ENCODE measurements at regions not wholly inside any gene's neighbourhood (a gene's known extent, or its start where the extent isn't known, plus 50 kb on each side); places are given as distances from the start of the nearest gene placed in this dataset.

DNA sequence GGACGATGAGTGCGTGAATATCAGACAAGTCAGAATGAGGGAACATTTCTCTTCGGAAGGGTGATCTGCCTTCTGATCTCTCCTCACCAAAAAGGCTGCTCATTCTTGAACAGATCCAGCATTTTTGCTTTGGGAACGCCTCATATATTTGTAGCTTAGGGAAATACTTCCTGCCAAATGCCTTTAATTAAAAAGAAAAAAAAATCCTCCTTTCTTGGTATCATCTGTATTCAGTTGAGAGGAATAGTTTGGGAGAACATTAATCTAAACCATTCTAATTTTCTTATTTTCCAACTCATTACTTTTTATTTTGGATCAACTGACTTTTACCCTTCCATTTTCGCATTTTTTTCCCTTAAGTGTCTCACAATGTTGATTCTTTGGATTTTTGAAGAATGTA is 163.4 kb downstream of the SNX18 start:
- Histone ChIP-seq H3K4me3 (ENCODE audit: low read length) (no peak overlapping the region), H3K4me1 (ENCODE audit: control insufficient read depth, insufficient read depth, low read length) (no peaks in the 10 kb centered on the region), H3K9me3 (ENCODE audit: control insufficient read depth, low read length) (no peaks in the 10 kb centered on the region), H3K36me3 (ENCODE audit: control insufficient read depth, insufficient read depth, low read length) (no peaks in the 10 kb centered on the region), H3K27me3 (ENCODE audit: control insufficient read depth, insufficient read depth, low read length) (no peaks in the 10 kb centered on the region), H3K9ac (ENCODE audit: low read length) (no peak overlapping the region)

GRCh38 chr5:54679686-54680085 is 162.1 kb downstream of the SNX18 start:
- Histone ChIP-seq H3K27me3 (ENCODE audit: control insufficient read depth, insufficient read depth, low read length) (no peaks in the 10 kb centered on the region), H3K4me1 (ENCODE audit: control insufficient read depth, insufficient read depth, low read length) (no peaks in the 10 kb centered on the region), H3K9me3 (ENCODE audit: control insufficient read depth, low read length) (no peaks in the 10 kb centered on the region), H3K36me3 (ENCODE audit: control insufficient read depth, insufficient read depth, low read length) (no peaks in the 10 kb centered on the region), H3K9ac (ENCODE audit: low read length) (no peak overlapping the region), H3K4me3 (ENCODE audit: low read length) (no peak overlapping the region)

DNA sequence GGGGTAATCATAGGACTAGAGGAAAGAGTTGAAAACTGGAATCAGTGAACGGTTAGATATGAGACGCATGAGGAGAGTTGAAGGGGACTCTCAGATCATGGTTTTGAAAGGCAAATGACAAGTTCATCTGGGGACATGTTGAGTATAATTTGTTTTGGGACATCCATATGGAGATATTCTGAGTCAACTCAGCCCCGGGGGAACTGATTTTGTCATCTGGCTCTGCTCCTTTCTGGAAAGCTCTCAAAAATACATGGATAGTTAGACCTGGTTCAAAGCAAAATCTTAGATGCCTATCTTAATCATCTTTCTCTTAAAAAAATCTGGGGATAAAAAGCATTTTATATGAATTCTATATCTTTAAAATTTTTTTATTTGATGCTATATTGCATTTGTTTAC is 161.2 kb downstream of the SNX18 start:
- Histone ChIP-seq H3K4me3 (ENCODE audit: low read length) (no peak overlapping the region), H3K36me3 (ENCODE audit: control insufficient read depth, insufficient read depth, low read length) (no peaks in the 10 kb centered on the region), H3K27me3 (ENCODE audit: control insufficient read depth, insufficient read depth, low read length) (no peaks in the 10 kb centered on the region), H3K4me1 (ENCODE audit: control insufficient read depth, insufficient read depth, low read length) (peaks cover 7% of the 10 kb centered on the region), H3K9me3 (ENCODE audit: control insufficient read depth, low read length) (no peaks in the 10 kb centered on the region), H3K9ac (ENCODE audit: low read length) (no peak overlapping the region)

GRCh38 chr5:54676481-54677340 is 159.2 kb downstream of the SNX18 start:
- H3K9ac ChIP-seq (ENCODE audit: low read length): no peak overlapping the region
- H3K4me1 ChIP-seq (ENCODE audit: control insufficient read depth, insufficient read depth, low read length): peaks cover 7% of the 10 kb centered on the region
- H3K9me3 ChIP-seq (ENCODE audit: control insufficient read depth, low read length): no peaks in the 10 kb centered on the region
- no peaks in the 10 kb centered on the region for H3K27me3 ChIP-seq (ENCODE audit: control insufficient read depth, insufficient read depth, low read length)
- no peaks in the 10 kb centered on the region for H3K36me3 ChIP-seq (ENCODE audit: control insufficient read depth, insufficient read depth, low read length)
- H3K4me3 ChIP-seq (ENCODE audit: low read length): no peak overlapping the region

GRCh38 chr5:54673523-54674225 is 156.1 kb downstream of the SNX18 start:
- peaks cover 7% of the 10 kb centered on the region for H3K4me1 ChIP-seq (ENCODE audit: control insufficient read depth, insufficient read depth, low read length)
- no peaks in the 10 kb centered on the region for H3K36me3 ChIP-seq (ENCODE audit: control insufficient read depth, insufficient read depth, low read length)
- no peaks in the 10 kb centered on the region for H3K9me3 ChIP-seq (ENCODE audit: control insufficient read depth, low read length)
- no peak overlapping the region for H3K9ac ChIP-seq (ENCODE audit: low read length)
- no peaks in the 10 kb centered on the region for H3K27me3 ChIP-seq (ENCODE audit: control insufficient read depth, insufficient read depth, low read length)
- H3K4me3 ChIP-seq (ENCODE audit: low read length): no peak overlapping the region

- peaks cover 7% of the 10 kb centered on the region for H3K4me1 ChIP-seq (ENCODE audit: control insufficient read depth, insufficient read depth, low read length)
- no peaks in the 10 kb centered on the region for H3K36me3 ChIP-seq (ENCODE audit: control insufficient read depth, insufficient read depth, low read length)
- no peaks in the 10 kb centered on the region for H3K9me3 ChIP-seq (ENCODE audit: control insufficient read depth, low read length)
- H3K27me3 ChIP-seq (ENCODE audit: control insufficient read depth, insufficient read depth, low read length): no peaks in the 10 kb centered on the region
- H3K9ac ChIP-seq (ENCODE audit: low read length): no peak overlapping the region
- no peak overlapping the region for H3K4me3 ChIP-seq (ENCODE audit: low read length)
These were observed 155.3 kb downstream of the SNX18 start for GRCh38 chr5:54672871-54673270.

DNA sequence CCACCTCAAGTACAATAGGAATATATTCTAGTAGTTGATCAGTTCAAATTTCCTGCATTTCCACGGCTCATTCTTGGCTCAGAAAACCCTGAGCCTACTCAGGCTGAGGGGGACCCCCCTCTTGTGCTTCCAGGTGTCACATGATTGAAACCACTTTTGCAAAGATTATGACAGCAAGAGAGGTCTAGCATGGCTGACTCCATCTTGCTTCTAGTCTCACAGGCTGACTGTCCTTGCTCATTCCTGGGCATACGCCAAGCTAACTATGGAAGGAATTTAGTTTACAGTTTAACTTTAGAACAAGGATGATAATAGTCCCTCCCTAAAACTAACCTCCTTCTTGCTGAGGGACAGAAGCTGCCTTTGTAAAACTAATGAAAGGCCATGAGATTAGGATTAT is 154.1 kb downstream of the SNX18 start:
- H3K4me1 ChIP-seq (ENCODE audit: control insufficient read depth, insufficient read depth, low read length): peaks cover 7% of the 10 kb centered on the region
- H3K9ac ChIP-seq (ENCODE audit: low read length): no peak overlapping the region
- H3K9me3 ChIP-seq (ENCODE audit: control insufficient read depth, low read length): no peaks in the 10 kb centered on the region
- H3K27me3 ChIP-seq (ENCODE audit: control insufficient read depth, insufficient read depth, low read length): no peaks in the 10 kb centered on the region
- no peak overlapping the region for H3K4me3 ChIP-seq (ENCODE audit: low read length)
- no peaks in the 10 kb centered on the region for H3K36me3 ChIP-seq (ENCODE audit: control insufficient read depth, insufficient read depth, low read length)

GRCh38 chr5:54671111-54671531 is 153.6 kb downstream of the SNX18 start:
- Histone ChIP-seq H3K9ac (ENCODE audit: low read length) (no peak overlapping the region), H3K9me3 (ENCODE audit: control insufficient read depth, low read length) (no peaks in the 10 kb centered on the region), H3K4me1 (ENCODE audit: control insufficient read depth, insufficient read depth, low read length) (peaks cover 7% of the 10 kb centered on the region), H3K36me3 (ENCODE audit: control insufficient read depth, insufficient read depth, low read length) (no peaks in the 10 kb centered on the region), H3K4me3 (ENCODE audit: low read length) (no peak overlapping the region), H3K27me3 (ENCODE audit: control insufficient read depth, insufficient read depth, low read length) (no peaks in the 10 kb centered on the region)

DNA sequence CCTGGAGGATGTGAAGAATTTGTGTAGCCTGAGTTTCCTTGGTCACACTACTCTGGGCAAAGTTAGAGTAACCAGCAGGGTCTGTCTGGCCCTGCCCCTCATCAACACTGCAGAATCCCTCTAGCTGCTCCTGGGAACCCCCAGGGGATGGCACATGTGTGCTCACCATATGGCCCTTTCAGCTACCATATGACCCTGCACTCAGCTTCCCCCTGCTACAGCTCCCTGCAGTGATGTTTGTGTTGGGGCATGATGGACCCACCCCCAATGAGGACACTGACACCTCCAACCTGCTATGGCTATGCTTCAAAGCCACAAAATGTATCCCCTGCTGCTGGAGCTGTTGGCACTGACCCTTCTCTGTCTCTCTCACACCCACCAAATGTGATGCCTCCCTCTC is 152.7 kb downstream of the SNX18 start:
- Histone ChIP-seq H3K4me3 (ENCODE audit: low read length) (no peak overlapping the region), H3K9me3 (ENCODE audit: control insufficient read depth, low read length) (no peaks in the 10 kb centered on the region), H3K36me3 (ENCODE audit: control insufficient read depth, insufficient read depth, low read length) (no peaks in the 10 kb centered on the region), H3K4me1 (ENCODE audit: control insufficient read depth, insufficient read depth, low read length) (peaks cover 7% of the 10 kb centered on the region), H3K9ac (ENCODE audit: low read length) (no peak overlapping the region), H3K27me3 (ENCODE audit: control insufficient read depth, insufficient read depth, low read length) (no peaks in the 10 kb centered on the region)

- Histone ChIP-seq H3K4me3 (ENCODE audit: low read length) (no peak overlapping the region), H3K27me3 (ENCODE audit: control insufficient read depth, insufficient read depth, low read length) (no peaks in the 10 kb centered on the region), H3K4me1 (ENCODE audit: control insufficient read depth, insufficient read depth, low read length) (peaks cover 7% of the 10 kb centered on the region), H3K9me3 (ENCODE audit: control insufficient read depth, low read length) (no peaks in the 10 kb centered on the region), H3K36me3 (ENCODE audit: control insufficient read depth, insufficient read depth, low read length) (no peaks in the 10 kb centered on the region), H3K9ac (ENCODE audit: low read length) (no peak overlapping the region)
These were observed 152.3 kb downstream of the SNX18 start for GRCh38 chr5:54669845-54670244.

DNA sequence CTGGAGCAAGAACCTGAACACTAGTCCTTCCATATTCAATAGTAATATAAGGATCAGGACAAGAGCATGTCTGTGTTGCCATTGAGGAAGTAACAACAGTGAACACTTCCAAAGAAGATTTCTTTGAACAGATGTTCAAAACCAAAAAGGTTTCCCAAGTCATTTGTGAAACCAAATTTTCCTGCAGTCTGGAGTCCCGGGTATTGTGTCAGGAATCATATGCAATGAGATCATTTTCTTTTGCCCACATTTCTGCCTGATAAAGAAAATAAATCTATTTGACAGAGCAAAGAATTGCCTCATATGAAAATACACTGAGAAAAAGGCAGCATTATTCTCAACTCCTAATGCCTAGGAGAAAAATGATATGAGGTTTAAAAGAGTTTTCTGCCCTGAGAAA is 151.7 kb downstream of the SNX18 start:
- Histone ChIP-seq H3K9me3 (ENCODE audit: control insufficient read depth, low read length) (no peaks in the 10 kb centered on the region), H3K27me3 (ENCODE audit: control insufficient read depth, insufficient read depth, low read length) (no peaks in the 10 kb centered on the region), H3K9ac (ENCODE audit: low read length) (no peak overlapping the region), H3K4me1 (ENCODE audit: control insufficient read depth, insufficient read depth, low read length) (peaks cover 6% of the 10 kb centered on the region), H3K4me3 (ENCODE audit: low read length) (no peak overlapping the region), H3K36me3 (ENCODE audit: control insufficient read depth, insufficient read depth, low read length) (no peaks in the 10 kb centered on the region)

DNA sequence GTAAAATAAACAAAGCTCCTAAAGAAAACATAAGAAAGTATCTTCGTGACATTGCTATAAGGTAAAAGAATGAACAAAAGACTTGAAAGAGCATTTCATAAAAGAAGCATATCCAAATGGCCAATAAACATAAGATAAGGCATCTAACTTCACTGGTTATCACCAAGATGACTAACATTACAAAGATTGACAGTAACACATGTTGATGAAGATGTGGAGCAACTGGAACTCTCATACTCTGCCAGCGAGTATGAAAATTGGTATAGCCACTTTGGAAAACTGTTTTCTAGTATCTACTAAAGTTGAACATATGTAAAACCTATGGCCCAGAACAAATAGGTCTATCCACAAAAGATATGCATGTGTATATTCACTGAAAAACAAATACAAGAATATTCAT is 150.5 kb downstream of the SNX18 start:
- H3K4me1 ChIP-seq (ENCODE audit: control insufficient read depth, insufficient read depth, low read length): no peaks in the 10 kb centered on the region
- H3K36me3 ChIP-seq (ENCODE audit: control insufficient read depth, insufficient read depth, low read length): no peaks in the 10 kb centered on the region
- H3K27me3 ChIP-seq (ENCODE audit: control insufficient read depth, insufficient read depth, low read length): no peaks in the 10 kb centered on the region
- no peak overlapping the region for H3K9ac ChIP-seq (ENCODE audit: low read length)
- H3K9me3 ChIP-seq (ENCODE audit: control insufficient read depth, low read length): no peaks in the 10 kb centered on the region
- no peak overlapping the region for H3K4me3 ChIP-seq (ENCODE audit: low read length)
